ENCODE measurements at regions not wholly inside any gene's neighbourhood (a gene's known extent, or its start where the extent isn't known, plus 50 kb on each side); places are given as distances from the start of the nearest gene placed in this dataset.

GRCh38 chr11:80899381-80899780 is 1458.6 kb upstream of the TENM4 start:
- DNase-seq = no peak

GRCh38 chr11:80898910-80899309 is 1458.1 kb upstream of the TENM4 start:
- DNase-seq = no peak

- DNase-seq = no peak
Measured at GRCh38 chr11:80886684-80887083, 1445.9 kb upstream of the TENM4 start.

- no peak for DNase-seq
Measured at GRCh38 chr11:80873310-80873999, 1432.6 kb upstream of the TENM4 start.

- no peak for DNase-seq
Measured at GRCh38 chr11:80872116-80872728, 1431.4 kb upstream of the TENM4 start.

- no peak for DNase-seq
Measured at GRCh38 chr11:80868831-80869230, 1428.0 kb upstream of the TENM4 start.

GRCh38 chr11:80862011-80862410 is 1421.2 kb upstream of the TENM4 start:
- DNase-seq = no peak

- DNase-seq = no peak
Measured at GRCh38 chr11:80861193-80861592, 1420.4 kb upstream of the TENM4 start.

- DNase-seq = no peak
Measured at GRCh38 chr11:80860632-80861031, 1419.8 kb upstream of the TENM4 start.

GRCh38 chr11:80856066-80856465 is 1415.2 kb upstream of the TENM4 start:
- no peak for DNase-seq

GRCh38 chr11:80855426-80855825 is 1414.6 kb upstream of the TENM4 start:
- no peak for DNase-seq

- no peak for DNase-seq
Measured at GRCh38 chr11:80849253-80849652, 1408.4 kb upstream of the TENM4 start.

- no peak for DNase-seq
Measured at GRCh38 chr11:80846979-80847378, 1406.1 kb upstream of the TENM4 start.

GRCh38 chr11:80846442-80846841 is 1405.6 kb upstream of the TENM4 start:
- no peak for DNase-seq

- no peak for DNase-seq
Measured at GRCh38 chr11:80844110-80844819, 1403.4 kb upstream of the TENM4 start.

GRCh38 chr11:80843266-80843974 is 1402.6 kb upstream of the TENM4 start:
- DNase-seq = no peak

- no peak for DNase-seq
Measured at GRCh38 chr11:80842246-80842645, 1401.4 kb upstream of the TENM4 start.

- DNase-seq = no peak
Measured at GRCh38 chr11:80841675-80842074, 1400.8 kb upstream of the TENM4 start.

- DNase-seq = no peak
Measured at GRCh38 chr11:80838153-80838552, 1397.3 kb upstream of the TENM4 start.

- no peak for DNase-seq
Measured at GRCh38 chr11:80837051-80837450, 1396.2 kb upstream of the TENM4 start.

GRCh38 chr11:80831374-80831773 is 1390.5 kb upstream of the TENM4 start:
- no peak for DNase-seq

GRCh38 chr11:80827781-80828180 is 1387.0 kb upstream of the TENM4 start:
- DNase-seq = no peak

- no peak for DNase-seq
Measured at GRCh38 chr11:80826808-80827207, 1386.0 kb upstream of the TENM4 start.

GRCh38 chr11:80822308-80822707 is 1381.5 kb upstream of the TENM4 start:
- no peak for DNase-seq

Data from NCI-H510A treated with DMSO at 0.1 percent for 48 hours (cell line).